HG02678 (cell line): ENCODE measurements at regions not wholly inside any gene's neighbourhood (a gene's known extent, or its start where the extent isn't known, plus 50 kb on each side); places are given as distances from the start of the nearest gene placed in this dataset.
"Not testable (repeated sequence)": the region's sequence is repeated elsewhere in the genome, so short reads cannot be mapped to it uniquely, and the experiment has no call there.

Experiments used
- ATAC-seq: cut with Tn5 transposase; IDR thresholded peaks from one replicate; pipeline ENCODE4 v1.9.1; 2021; ENCODE audit warnings: mild to moderate bottlenecking, moderate library complexity; ENCODE audit not compliant: unreplicated experiment

GRCh38 chr5:135161221-135161620, 127.2 kb upstream of the PITX1 start:
- ATAC-seq, result no peak

GRCh38 chr5:135160036-135160675, 126.1 kb upstream of the PITX1 start:
- ATAC-seq, result no peak

DNA sequence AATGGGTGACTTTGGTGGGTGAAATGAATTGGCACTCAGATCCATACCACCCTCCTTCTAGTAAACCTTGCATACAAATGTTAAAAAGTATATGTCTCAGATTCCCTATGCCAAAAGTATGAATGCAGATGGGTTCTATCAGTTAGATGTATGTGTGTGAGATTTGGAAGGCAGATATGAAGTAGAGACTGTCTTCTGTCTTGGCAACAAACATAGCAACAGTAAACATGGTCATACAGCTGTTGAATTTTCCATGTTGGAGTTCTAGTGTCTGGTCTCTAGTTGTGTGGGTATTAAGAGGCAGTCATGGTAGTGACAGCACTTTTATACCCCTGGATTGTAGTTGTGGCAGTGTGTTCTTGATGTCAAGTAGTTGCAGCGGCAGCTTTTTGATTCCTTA, 125.6 kb upstream of the PITX1 start:
- ATAC-seq, result no peak

- ATAC-seq, result no peak
These were observed 125.0 kb upstream of the PITX1 start for GRCh38 chr5:135158982-135159381.

- ATAC-seq, result no peak
These were observed 124.3 kb upstream of the PITX1 start for GRCh38 chr5:135158314-135158697.

DNA sequence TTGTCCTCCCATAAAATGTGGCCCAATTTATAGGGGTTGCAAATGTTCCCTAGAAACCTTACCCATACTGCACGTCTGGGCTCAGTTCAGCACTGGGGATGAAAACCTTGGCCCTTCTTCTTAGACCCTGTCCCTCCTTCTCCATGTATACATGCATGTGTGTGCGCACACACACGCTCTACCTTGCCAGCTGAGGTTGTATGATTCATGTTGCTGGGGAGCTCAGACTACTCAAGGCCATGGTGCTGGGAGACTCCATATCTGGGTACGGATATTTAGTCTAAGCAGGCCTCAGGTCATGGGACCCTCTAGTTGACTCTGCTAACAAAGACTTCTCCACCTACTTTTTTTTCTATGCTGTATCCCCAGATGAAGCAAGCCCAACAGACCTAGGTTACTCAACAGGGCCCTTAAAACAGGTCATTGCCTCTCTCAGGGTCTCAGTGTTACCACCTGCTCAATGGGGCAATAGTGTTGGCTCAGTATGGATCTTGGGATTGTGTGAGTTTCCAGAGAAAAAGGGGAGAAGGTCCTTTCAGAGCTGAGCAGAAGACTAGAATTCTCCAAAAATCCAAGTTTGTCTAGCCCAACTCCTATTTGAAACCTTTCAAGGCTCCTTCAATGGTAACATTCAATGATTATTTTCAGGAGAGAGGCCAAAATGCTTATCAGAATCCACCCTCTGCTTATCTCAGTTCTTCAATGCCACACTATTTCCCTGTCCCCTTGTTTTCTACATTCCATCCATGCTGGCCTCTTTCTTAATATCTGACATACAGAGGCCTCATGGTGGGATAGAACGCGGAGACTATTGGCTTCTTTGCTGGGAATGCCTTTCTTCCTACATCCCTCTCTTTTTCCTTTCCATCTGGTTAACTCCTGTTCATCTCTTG, 123.6 kb upstream of the PITX1 start:
- ATAC-seq, result no peak

DNA sequence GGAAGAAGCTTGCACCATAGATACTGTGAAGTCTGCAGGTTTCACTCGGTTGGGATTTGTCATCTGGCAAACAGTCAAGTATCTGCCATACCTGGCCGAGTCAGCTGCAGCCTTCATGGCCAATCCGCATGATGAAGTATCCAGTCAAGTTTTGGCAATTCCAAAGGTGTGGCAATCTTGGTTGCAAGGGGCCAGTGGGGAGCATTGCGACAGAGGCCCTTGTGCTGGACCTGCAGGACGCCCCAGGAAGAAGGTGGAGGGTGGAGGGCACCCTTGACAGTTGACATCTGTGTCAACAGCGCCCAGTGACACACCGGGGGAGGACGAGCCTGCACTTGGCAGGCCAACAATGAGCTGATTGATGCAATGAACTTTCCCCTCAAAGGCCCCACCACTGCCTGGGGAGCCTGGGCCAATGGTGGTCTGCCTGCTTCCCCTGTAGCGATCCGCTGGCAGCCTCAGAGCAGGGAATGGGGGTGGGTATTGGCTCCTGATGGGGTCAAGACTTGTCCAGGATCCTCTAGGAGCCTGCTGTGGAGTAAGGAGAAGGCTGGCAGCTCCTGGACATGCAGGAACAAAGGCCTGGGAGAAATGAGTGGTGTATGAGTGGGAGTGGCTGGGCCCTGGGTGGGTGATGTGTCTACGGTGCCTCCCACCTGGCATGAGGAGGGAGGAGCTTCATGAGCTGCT, 122.8 kb upstream of the PITX1 start:
- ATAC-seq, result no peak

- ATAC-seq, result no peak
These were observed 122.3 kb upstream of the PITX1 start for GRCh38 chr5:135156337-135156714.

GRCh38 chr5:135155616-135156214, 121.7 kb upstream of the PITX1 start:
- no peak for ATAC-seq

GRCh38 chr5:135154961-135155360, 120.9 kb upstream of the PITX1 start:
- ATAC-seq, result no peak

DNA sequence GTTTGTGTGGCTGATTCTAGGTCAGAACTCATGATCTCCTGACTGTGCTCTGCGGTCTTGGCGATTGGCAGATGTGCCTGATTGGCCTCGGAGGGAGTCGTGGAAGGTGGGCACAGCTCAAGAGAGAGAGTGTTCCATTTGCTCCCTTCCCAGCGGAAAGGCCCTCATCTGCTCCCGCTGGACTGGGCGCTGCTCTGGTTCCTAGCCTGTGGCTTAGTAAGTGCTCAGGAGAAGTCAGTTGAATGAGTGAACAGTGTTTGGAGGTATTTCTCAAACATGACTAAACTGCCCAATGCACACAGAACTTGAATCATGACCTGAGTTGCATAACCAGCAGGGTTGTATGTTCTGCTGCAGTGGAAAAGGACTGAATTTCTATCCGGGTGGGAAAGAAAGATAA, 120.2 kb upstream of the PITX1 start:
- ATAC-seq, result no peak

- no peak for ATAC-seq
These were observed 119.6 kb upstream of the PITX1 start for GRCh38 chr5:135153661-135154060.

GRCh38 chr5:135153259-135153658, 119.2 kb upstream of the PITX1 start:
- no peak for ATAC-seq

- ATAC-seq, result not testable (repeated sequence)
These were observed 117.6 kb upstream of the PITX1 start for GRCh38 chr5:135151660-135152059.

GRCh38 chr5:135151256-135151655, 117.2 kb upstream of the PITX1 start:
- no peak for ATAC-seq

DNA sequence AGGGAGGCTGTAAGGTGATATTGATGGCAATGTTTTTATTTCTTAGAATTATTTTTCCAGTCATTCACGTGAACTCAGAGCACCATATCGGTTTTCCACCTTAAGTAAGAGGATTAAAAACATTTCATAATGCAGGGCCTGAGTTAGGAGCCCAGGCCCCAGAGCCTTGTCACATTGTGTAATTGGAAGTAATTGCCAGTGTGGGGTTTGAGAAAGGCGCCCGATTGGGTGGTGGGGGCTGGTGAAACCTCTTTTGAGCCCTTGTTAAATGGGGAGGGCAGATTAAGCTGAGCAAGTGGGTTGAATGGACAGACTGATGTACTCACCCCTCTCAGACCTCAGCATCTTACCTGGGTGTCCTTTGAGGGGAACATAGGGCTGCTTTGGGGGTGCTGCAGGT, 116.7 kb upstream of the PITX1 start:
- ATAC-seq, result no peak

- ATAC-seq, result no peak
These were observed 116.1 kb upstream of the PITX1 start for GRCh38 chr5:135149956-135150723.

- no peak for ATAC-seq
These were observed 115.4 kb upstream of the PITX1 start for GRCh38 chr5:135149229-135149955.

GRCh38 chr5:135147294-135148090, 113.5 kb upstream of the PITX1 start:
- ATAC-seq, result no peak
